SK-N-SH (cell line): ENCODE measurements at regions not wholly inside any gene's neighbourhood (a gene's known extent, or its start where the extent isn't known, plus 50 kb on each side); places are given as distances from the start of the nearest gene placed in this dataset.

Experiments used
- CTCF ChIA-PET: fragments of 300-600, 350-600 bp; formaldehyde crosslinking; extraction: SDS; loops from one replicate; lab custom pipeline; 2021; lab: Yijun Ruan, JAX
- POLR2A ChIA-PET: fragments of 350-600 bp; sonication (Branson Sonifier 250); formaldehyde crosslinking; extraction: SDS; loops from one replicate; lab custom pipeline; 2020; ENCODE audit warnings: antibody characterized with exemption, inconsistent platforms; lab: Yijun Ruan, JAX
- DNase-seq: peaks from one replicate; pipeline ENCODE4 v3.0.0; 2012
- H2AFZ ChIP-seq: fragments of 200-600 bp; sonication (generic); 2 replicates; pipeline ENCODE4 v1.8.1; 2016; ENCODE audit warnings: antibody characterized with exemption, mild to moderate bottlenecking, low read depth
- H3F3A ChIP-seq: fragments of 200-600 bp; sonication (generic); replicated peaks from 2 replicates; pipeline ENCODE3; 2016; ENCODE audit warnings: antibody characterized with exemption, mild to moderate bottlenecking; ENCODE audit not compliant: insufficient read depth
- H3K27ac ChIP-seq, 2 experiments: fragments of 200-500 bp in 1 of 2; fragments of 200-600 bp in 1 of 2; sonication (Bioruptor generic) in 1 of 2; sonication (generic), shearing (Covaris generic) in 1 of 2; 2 replicates each; pipeline versions ENCODE4 v1.5.1 to v1.6.1; 2014 to 2016; ENCODE audit warnings: low read depth in 2 of 2, inconsistent platforms in 1 of 2, low read length in 1 of 2, mild to moderate bottlenecking in 1 of 2, mixed read lengths in 1 of 2
- H3K27me3 ChIP-seq: fragments of 200-600 bp; sonication (generic), shearing (Covaris generic); 2 replicates; pipeline ENCODE4 v1.6.1; 2016; ENCODE audit warnings: mixed run types; ENCODE audit not compliant: insufficient read depth
- H3K36me3 ChIP-seq, 2 experiments: fragments of 200-500 bp in 1 of 2; fragments of 200-600 bp in 1 of 2; sonication (Bioruptor generic) in 1 of 2; sonication (generic) in 1 of 2; replicated peaks in 1 of 2; 2 replicates each; pipeline versions ENCODE3 to v1.5.1; 2014 to 2016; ENCODE audit warnings: low read length in 1 of 2, mild to moderate bottlenecking in 1 of 2; ENCODE audit not compliant: insufficient read depth in 2 of 2, control insufficient read depth in 1 of 2
- H3K4me1 ChIP-seq, 2 experiments: fragments of 200-500 bp in 1 of 2; fragments of 200-600 bp in 1 of 2; sonication (Bioruptor generic) in 1 of 2; sonication (generic), shearing (Covaris generic) in 1 of 2; 2 replicates each; pipeline versions ENCODE4 v1.5.1 to v1.6.1; 2014 to 2016; ENCODE audit warnings: low read depth in 1 of 2, low read length in 1 of 2, mixed run types in 1 of 2; ENCODE audit not compliant: insufficient read depth in 2 of 2, control insufficient read depth in 1 of 2
- H3K4me2 ChIP-seq: fragments of 200-600 bp; sonication (generic), shearing (Covaris generic); 2 replicates; pipeline ENCODE4 v1.6.1; 2017; ENCODE audit warnings: mixed run types
- H3K4me3 ChIP-seq, 2 experiments: fragments of 200-500 bp in 1 of 2; fragments of 200-600 bp in 1 of 2; sonication (Bioruptor generic) in 1 of 2; sonication (generic), shearing (Covaris generic) in 1 of 2; 2 replicates each; pipeline versions ENCODE4 v1.5.1 to v1.8.1; 2014 to 2016; ENCODE audit warnings: low read depth in 2 of 2, inconsistent platforms in 1 of 2, low read length in 1 of 2, mild to moderate bottlenecking in 1 of 2, mixed read lengths in 1 of 2, moderate library complexity in 1 of 2
- H3K79me2 ChIP-seq: fragments of 200-600 bp; sonication (generic); 2 replicates; pipeline ENCODE4 v1.8.1; 2017; ENCODE audit warnings: mild to moderate bottlenecking; ENCODE audit not compliant: insufficient read depth
- H3K9ac ChIP-seq: fragments of 200-600 bp; sonication (generic); 2 replicates; pipeline ENCODE4 v1.6.1; 2017; ENCODE audit warnings: mixed run types
- H3K9me2 ChIP-seq: fragments of 200-600 bp; sonication (generic); 2 replicates; pipeline ENCODE4 v1.6.1; 2017; ENCODE audit warnings: mixed run types
- H3K9me3 ChIP-seq: fragments of 200-600 bp; sonication (generic); 2 replicates; pipeline ENCODE4 v1.6.1; 2017; ENCODE audit warnings: mixed run types, mild to moderate bottlenecking, moderate library complexity
- H4K20me1 ChIP-seq: fragments of 200-600 bp; sonication (generic); 2 replicates; pipeline ENCODE4 v1.6.1; 2017; ENCODE audit warnings: mild to moderate bottlenecking, mixed run types; ENCODE audit not compliant: insufficient read depth
- EP300 ChIP-seq, 2 experiments: IDR thresholded peaks; 2 replicates each; pipeline versions ENCODE4 v1.4.0 to v1.6.1; 2012; ENCODE audit warnings: borderline replicate concordance in 1 of 2, low read depth in 1 of 2, low read length in 1 of 2
- FOXJ3 ChIP-seq: sonication (generic); formaldehyde crosslinking; IDR thresholded peaks from 2 replicates; pipeline ENCODE4 v1.5.1; 2020; ENCODE audit warnings: mild to moderate bottlenecking, missing genetic modification reagents
- GATA2 ChIP-seq: sonication (generic); formaldehyde crosslinking; IDR thresholded peaks from 2 replicates; pipeline ENCODE4 v1.5.0; 2020; ENCODE audit warnings: mild to moderate bottlenecking, missing genetic modification reagents
- JUND ChIP-seq: IDR thresholded peaks from 2 replicates; pipeline ENCODE4 v1.4.0; 2012
- MAX ChIP-seq: IDR thresholded peaks from 2 replicates; pipeline ENCODE4 v1.4.0; 2012; ENCODE audit warnings: low read depth
- MEF2A ChIP-seq: IDR thresholded peaks from 2 replicates; pipeline ENCODE4 v1.4.0; 2012; ENCODE audit warnings: low read depth, borderline replicate concordance
- MXI1 ChIP-seq: IDR thresholded peaks from 2 replicates; pipeline ENCODE4 v1.6.1; 2012; ENCODE audit warnings: mild to moderate bottlenecking, low read depth, low read length, improper control_type of control experiment
- NFIC ChIP-seq: IDR thresholded peaks from 2 replicates; pipeline ENCODE4 v1.4.0; 2012; ENCODE audit warnings: borderline replicate concordance
- POLR2AphosphoS5 ChIP-seq: IDR thresholded peaks from 2 replicates; pipeline ENCODE4 v1.6.1; 2012; ENCODE audit warnings: low read depth, low read length
- RCOR1 ChIP-seq: fragments of 150-350 bp; IDR thresholded peaks from 2 replicates; pipeline ENCODE4 v1.6.1; 2017; ENCODE audit warnings: antibody characterized with exemption, low read length
- RFX5 ChIP-seq: IDR thresholded peaks from 2 replicates; pipeline ENCODE4 v1.6.1; 2012; ENCODE audit warnings: mild to moderate bottlenecking, improper control_type of control experiment, low read length
- RXRA ChIP-seq: IDR thresholded peaks from 2 replicates; pipeline ENCODE4 v1.4.0; 2012; ENCODE audit warnings: low read depth, mild to moderate bottlenecking, borderline replicate concordance
- SIN3A ChIP-seq: IDR thresholded peaks from 2 replicates; pipeline ENCODE4 v1.6.1; 2012; ENCODE audit warnings: low read depth, mild to moderate bottlenecking, low read length, moderate library complexity, borderline replicate concordance
- SMC3 ChIP-seq: IDR thresholded peaks from 2 replicates; pipeline ENCODE4 v1.6.1; 2012; ENCODE audit warnings: low read depth, low read length, improper control_type of control experiment
- TAF1 ChIP-seq: IDR thresholded peaks from 2 replicates; pipeline ENCODE4 v1.6.1; 2012; ENCODE audit warnings: low read depth, mild to moderate bottlenecking, low read length, moderate library complexity, borderline replicate concordance
- TEAD4 ChIP-seq: IDR thresholded peaks from 2 replicates; pipeline ENCODE4 v1.4.0; 2012; ENCODE audit warnings: mild to moderate bottlenecking, borderline replicate concordance; ENCODE audit not compliant: insufficient read depth
- YY1 ChIP-seq: IDR thresholded peaks from 2 replicates; pipeline ENCODE4 v1.4.0; 2012; ENCODE audit warnings: low read depth, mild to moderate bottlenecking
- WGBS: methylation state at CpG from one replicate; pipeline ENCODE4 v1.1.6; 2017; ENCODE audit warnings: low lambda C conversion rate; 5-methylcytosine and 5-hydroxymethylcytosine counted together
- TF ChIP-seq, protein P1 (sequence below): IDR thresholded peaks from 2 replicates; pipeline ENCODE4 v1.6.1; 2012; ENCODE audit warnings: mild to moderate bottlenecking, low read depth, low read length, moderate library complexity
- TF ChIP-seq, protein P2 (sequence below): fragments of 150-350 bp; IDR thresholded peaks from 2 replicates; pipeline ENCODE4 v1.6.1; 2016; ENCODE audit warnings: mild to moderate bottlenecking, low read depth, low read length

DNA sequence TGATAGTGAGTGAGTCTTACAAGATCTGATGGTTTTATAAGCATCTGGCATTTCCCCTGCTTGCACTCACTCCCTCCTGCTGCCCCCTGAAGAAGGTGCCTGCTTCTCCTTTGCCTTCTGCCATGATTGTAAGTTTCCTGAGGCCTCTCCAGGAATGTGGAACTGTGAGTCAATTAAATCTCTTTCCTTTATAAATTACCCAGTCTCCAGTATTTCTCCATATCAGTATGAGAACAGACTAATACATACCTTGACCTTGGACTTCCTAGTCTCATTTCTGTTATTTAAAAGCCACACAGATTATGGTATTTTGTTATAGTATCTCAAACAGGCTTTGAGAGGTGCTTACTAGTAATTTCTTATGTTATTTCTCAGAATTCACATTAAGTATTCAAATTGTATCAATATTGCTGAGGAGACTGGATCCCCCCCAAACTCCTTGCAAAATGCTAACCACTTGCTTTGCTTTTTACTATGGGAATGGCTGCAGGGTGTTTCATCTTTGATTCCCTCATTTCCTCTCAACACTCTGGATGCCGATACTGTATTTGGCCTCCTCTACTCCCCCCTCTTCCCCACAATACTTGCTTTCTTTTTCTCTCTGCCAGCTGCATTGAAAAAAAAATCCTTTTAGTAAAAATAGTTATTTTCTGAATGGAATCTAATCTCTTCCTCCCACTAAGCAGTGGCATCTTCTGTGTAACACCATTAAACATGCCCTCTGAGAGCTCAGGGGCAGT is 96.9 kb upstream of the WLS start:
- POLR2A ChIA-PET = no interaction called here
- CTCF ChIA-PET = interaction anchor here (3.1 to 5.4 kb wide), 2 partner anchors 14 to 209 kb away, joined by 11 to 28 read pairs; no protein-coding TSS in a partner anchor
- no peak overlapping the region for H3K9ac ChIP-seq
- no peaks in the 10 kb centered on the region for H3K9me2 ChIP-seq
- H2AFZ ChIP-seq = no peak overlapping the region
- H3K4me3 ChIP-seq = no peak overlapping the region
- WGBS = 96% methylated on average over 1 of the region's 1 CpG
- DNase-seq = no peak
- no peaks in the 10 kb centered on the region for H3K9me3 ChIP-seq
- TF ChIP-seq TEAD4 (no peak), RXRA (no peak), JUND (no peak), MEF2A (no peak), NFIC (no peak)
- TF ChIP-seq, protein P1, sequence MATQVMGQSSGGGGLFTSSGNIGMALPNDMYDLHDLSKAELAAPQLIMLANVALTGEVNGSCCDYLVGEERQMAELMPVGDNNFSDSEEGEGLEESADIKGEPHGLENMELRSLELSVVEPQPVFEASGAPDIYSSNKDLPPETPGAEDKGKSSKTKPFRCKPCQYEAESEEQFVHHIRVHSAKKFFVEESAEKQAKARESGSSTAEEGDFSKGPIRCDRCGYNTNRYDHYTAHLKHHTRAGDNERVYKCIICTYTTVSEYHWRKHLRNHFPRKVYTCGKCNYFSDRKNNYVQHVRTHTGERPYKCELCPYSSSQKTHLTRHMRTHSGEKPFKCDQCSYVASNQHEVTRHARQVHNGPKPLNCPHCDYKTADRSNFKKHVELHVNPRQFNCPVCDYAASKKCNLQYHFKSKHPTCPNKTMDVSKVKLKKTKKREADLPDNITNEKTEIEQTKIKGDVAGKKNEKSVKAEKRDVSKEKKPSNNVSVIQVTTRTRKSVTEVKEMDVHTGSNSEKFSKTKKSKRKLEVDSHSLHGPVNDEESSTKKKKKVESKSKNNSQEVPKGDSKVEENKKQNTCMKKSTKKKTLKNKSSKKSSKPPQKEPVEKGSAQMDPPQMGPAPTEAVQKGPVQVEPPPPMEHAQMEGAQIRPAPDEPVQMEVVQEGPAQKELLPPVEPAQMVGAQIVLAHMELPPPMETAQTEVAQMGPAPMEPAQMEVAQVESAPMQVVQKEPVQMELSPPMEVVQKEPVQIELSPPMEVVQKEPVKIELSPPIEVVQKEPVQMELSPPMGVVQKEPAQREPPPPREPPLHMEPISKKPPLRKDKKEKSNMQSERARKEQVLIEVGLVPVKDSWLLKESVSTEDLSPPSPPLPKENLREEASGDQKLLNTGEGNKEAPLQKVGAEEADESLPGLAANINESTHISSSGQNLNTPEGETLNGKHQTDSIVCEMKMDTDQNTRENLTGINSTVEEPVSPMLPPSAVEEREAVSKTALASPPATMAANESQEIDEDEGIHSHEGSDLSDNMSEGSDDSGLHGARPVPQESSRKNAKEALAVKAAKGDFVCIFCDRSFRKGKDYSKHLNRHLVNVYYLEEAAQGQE = no peak
- TF ChIP-seq, protein P2, sequence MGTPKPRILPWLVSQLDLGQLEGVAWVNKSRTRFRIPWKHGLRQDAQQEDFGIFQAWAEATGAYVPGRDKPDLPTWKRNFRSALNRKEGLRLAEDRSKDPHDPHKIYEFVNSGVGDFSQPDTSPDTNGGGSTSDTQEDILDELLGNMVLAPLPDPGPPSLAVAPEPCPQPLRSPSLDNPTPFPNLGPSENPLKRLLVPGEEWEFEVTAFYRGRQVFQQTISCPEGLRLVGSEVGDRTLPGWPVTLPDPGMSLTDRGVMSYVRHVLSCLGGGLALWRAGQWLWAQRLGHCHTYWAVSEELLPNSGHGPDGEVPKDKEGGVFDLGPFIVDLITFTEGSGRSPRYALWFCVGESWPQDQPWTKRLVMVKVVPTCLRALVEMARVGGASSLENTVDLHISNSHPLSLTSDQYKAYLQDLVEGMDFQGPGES = no peak
- H3K79me2 ChIP-seq = no peaks in the 10 kb centered on the region
- no peaks in the 10 kb centered on the region for H4K20me1 ChIP-seq
- no peaks in the 10 kb centered on the region for H3K27me3 ChIP-seq
- peaks cover 0 to 10% of the 10 kb centered on the region in 2 experiments; a peak in 2 of 4 replicates for H3K4me1 ChIP-seq
- no peak overlapping the region for H3K27ac ChIP-seq
- H3K4me2 ChIP-seq = no peak overlapping the region
- H3F3A ChIP-seq = peaks cover 4% of the 10 kb centered on the region
- no peaks in the 10 kb centered on the region for H3K36me3 ChIP-seq

DNA sequence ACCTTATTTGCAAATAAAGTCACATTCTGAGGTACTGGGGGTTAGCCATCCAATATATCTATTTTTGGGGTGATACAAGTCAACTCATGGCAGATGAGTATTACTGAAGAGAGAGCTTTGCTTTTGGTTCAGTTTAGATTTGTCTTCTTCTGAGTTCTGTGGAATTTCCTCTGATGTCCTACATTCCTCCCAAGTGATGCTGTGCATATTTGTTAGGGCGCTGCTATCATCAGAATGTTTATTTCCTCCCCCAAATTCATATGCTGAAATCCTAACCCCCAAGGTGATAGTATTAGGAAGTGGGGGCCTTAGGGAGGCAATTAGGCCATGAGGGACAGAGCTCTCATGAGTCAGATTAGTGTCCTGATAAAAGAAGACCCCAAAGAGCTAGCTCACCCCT is 96.2 kb upstream of the WLS start:
- POLR2A ChIA-PET = no interaction called here

More for the DNA sequence above, 96.2 kb upstream of the WLS start:
- Histone ChIP-seq H2AFZ (no peak overlapping the region), H3K79me2 (no peaks in the 10 kb centered on the region), H3F3A (peaks cover 4% of the 10 kb centered on the region), H3K27me3 (no peaks in the 10 kb centered on the region), H3K4me3 (no peak overlapping the region), H3K9me2 (no peaks in the 10 kb centered on the region), H4K20me1 (no peaks in the 10 kb centered on the region), H3K27ac (no peak overlapping the region), H3K4me1 (peaks cover 3 to 10% of the 10 kb centered on the region in 2 experiments; a peak in 2 of 4 replicates), H3K4me2 (no peak overlapping the region), H3K9ac (no peak overlapping the region), H3K36me3 (no peaks in the 10 kb centered on the region), H3K9me3 (no peaks in the 10 kb centered on the region)
- CTCF ChIA-PET = interaction anchor here (3.1 kb wide), 1 partner anchor 209 kb away, joined by 11 read pairs; no protein-coding TSS in a partner anchor
- no peak for DNase-seq
- no peak for TF ChIP-seq POLR2AphosphoS5
- TF ChIP-seq MXI1 = no peak
- TF ChIP-seq MAX = no peak
- TF ChIP-seq SIN3A = no peak
- TF ChIP-seq FOXJ3 (CRISPR knock-in tag) = no peak
- TF ChIP-seq TAF1 = no peak
- no peak for TF ChIP-seq EP300 (IDR thresholded peaks at IDR 0.05; ENCODE audit: borderline replicate concordance in 1 of 2, low read depth in 1 of 2, low read length in 1 of 2)
- TF ChIP-seq SMC3 = no peak
- TF ChIP-seq YY1 = no peak
- TF ChIP-seq JUND = no peak
- TF ChIP-seq RXRA = no peak
- no peak for TF ChIP-seq RFX5
- no peak for TF ChIP-seq TEAD4
- no peak for TF ChIP-seq RCOR1
- TF ChIP-seq GATA2 (CRISPR knock-in tag) = no peak
- no peak for TF ChIP-seq MEF2A
- WGBS = 73% methylated on average over 1 of the region's 1 CpG
